H9 (cell line): ENCODE measurements at regions not wholly inside any gene's neighbourhood (a gene's known extent, or its start where the extent isn't known, plus 50 kb on each side); places are given as distances from the start of the nearest gene placed in this dataset.

Experiments
- DNase-seq: peaks from one replicate; pipeline ENCODE4 v3.0.0-alpha.2; 2017
- H2AFZ ChIP-seq: one replicate; pipeline ENCODE4 v1.6.1; 2013; ENCODE audit warnings: mild to moderate bottlenecking, low read length, control low read depth, moderate library complexity
- H2AK5ac ChIP-seq: 2 replicates; pipeline ENCODE4 v1.6.1; 2013; ENCODE audit warnings: low read length, control low read depth, mixed read lengths; ENCODE audit not compliant: insufficient read length
- H2BK120ac ChIP-seq: one replicate; pipeline ENCODE4 v1.6.1; 2013; ENCODE audit warnings: low read depth, mild to moderate bottlenecking, low read length, control low read depth, inconsistent platforms; ENCODE audit not compliant: poor library complexity, severe bottlenecking
- H2BK12ac ChIP-seq: 2 replicates; pipeline ENCODE4 v1.6.1; 2013; ENCODE audit warnings: low read length, control low read depth, mixed read lengths, low read depth; ENCODE audit not compliant: insufficient read length
- H2BK15ac ChIP-seq: 2 replicates; pipeline ENCODE4 v1.6.1; 2013; ENCODE audit warnings: low read depth, low read length, control low read depth
- H2BK20ac ChIP-seq: one replicate; pipeline ENCODE4 v1.6.1; 2013; ENCODE audit warnings: low read depth, mild to moderate bottlenecking, low read length, control low read depth, inconsistent platforms; ENCODE audit not compliant: poor library complexity, severe bottlenecking
- H2BK5ac ChIP-seq: 2 replicates; pipeline ENCODE4 v1.6.1; 2013; ENCODE audit warnings: low read length, control low read depth, mixed read lengths; ENCODE audit not compliant: insufficient read length
- H3K14ac ChIP-seq: 2 replicates; pipeline ENCODE4 v1.6.1; 2013; ENCODE audit warnings: low read length, control low read depth; ENCODE audit not compliant: insufficient read depth
- H3K18ac ChIP-seq: 2 replicates; pipeline ENCODE4 v1.6.1; 2013; ENCODE audit warnings: low read depth, mild to moderate bottlenecking, mixed read lengths, low read length, control low read depth; ENCODE audit not compliant: insufficient read length
- H3K23ac ChIP-seq: 2 replicates; pipeline ENCODE4 v1.6.1; 2013; ENCODE audit warnings: low read length, control low read depth, mixed read lengths, low read depth; ENCODE audit not compliant: insufficient read length
- H3K23me2 ChIP-seq: 2 replicates; pipeline ENCODE4 v1.6.1; 2013; ENCODE audit warnings: low read depth, mild to moderate bottlenecking, mixed read lengths, low read length, control low read depth; ENCODE audit not compliant: insufficient read length, poor library complexity, severe bottlenecking
- H3K27ac ChIP-seq: 2 replicates; pipeline ENCODE4 v1.5.1; 2013; ENCODE audit warnings: low read length, control low read depth, mixed read lengths, low read depth; ENCODE audit not compliant: insufficient read length
- H3K27me3 ChIP-seq: 2 replicates; pipeline ENCODE4 v1.6.1; 2013; ENCODE audit warnings: low read length, control low read depth, inconsistent platforms; ENCODE audit not compliant: insufficient read depth
- H3K4ac ChIP-seq: 2 replicates; pipeline ENCODE4 v1.6.1; 2013; ENCODE audit warnings: low read depth, mild to moderate bottlenecking, control low read depth, inconsistent platforms, low read length, moderate library complexity
- H3K4me1 ChIP-seq: 2 replicates; pipeline ENCODE4 v1.6.1; 2013; ENCODE audit warnings: low read length, control low read depth, inconsistent platforms; ENCODE audit not compliant: insufficient read depth
- H3K4me2 ChIP-seq: 2 replicates; pipeline ENCODE4 v1.6.1; 2013; ENCODE audit warnings: low read length, control low read depth, mixed read lengths; ENCODE audit not compliant: insufficient read length, insufficient read depth
- H3K56ac ChIP-seq: 2 replicates; pipeline ENCODE4 v1.6.1; 2013; ENCODE audit warnings: low read depth, mild to moderate bottlenecking, mixed read lengths, low read length, control low read depth; ENCODE audit not compliant: insufficient read length
- H3K79me1 ChIP-seq: 2 replicates; pipeline ENCODE4 v1.6.1; 2013; ENCODE audit warnings: low read depth, mild to moderate bottlenecking, moderate library complexity, low read length, control low read depth, inconsistent platforms; ENCODE audit not compliant: insufficient read depth, poor library complexity, severe bottlenecking
- H3K79me2 ChIP-seq: 2 replicates; pipeline ENCODE4 v1.6.1; 2013; ENCODE audit warnings: low read length, control low read depth, inconsistent platforms; ENCODE audit not compliant: insufficient read depth
- H3K9ac ChIP-seq: 2 replicates; pipeline ENCODE4 v1.6.1; 2013; ENCODE audit warnings: low read length, control low read depth, mixed read lengths; ENCODE audit not compliant: insufficient read length; ENCODE audit errors: extremely low read depth
- H3K9me3 ChIP-seq: one replicate; pipeline ENCODE4 v1.6.1; 2013; ENCODE audit warnings: low read depth, low read length, inconsistent platforms; ENCODE audit not compliant: control insufficient read depth
- H3T11ph ChIP-seq: one replicate; pipeline ENCODE4 v1.6.1; 2013; ENCODE audit warnings: mild to moderate bottlenecking, low read length, control low read depth, inconsistent platforms
- H4K20me1 ChIP-seq: one replicate; pipeline ENCODE4 v1.6.1; 2013; ENCODE audit not compliant: control insufficient read depth, insufficient read length, insufficient read depth
- H4K5ac ChIP-seq: 2 replicates; pipeline ENCODE4 v1.6.1; 2013; ENCODE audit warnings: low read depth, mild to moderate bottlenecking, mixed read lengths, low read length, control low read depth; ENCODE audit not compliant: insufficient read length
- H4K8ac ChIP-seq: replicated peaks from 2 replicates; pipeline ENCODE4 v1.6.1; 2013; ENCODE audit warnings: low read length, control low read depth, mixed read lengths, low read depth; ENCODE audit not compliant: insufficient read length
- H4K91ac ChIP-seq: 2 replicates; pipeline ENCODE4 v1.6.1; 2013; ENCODE audit warnings: low read depth, mild to moderate bottlenecking, moderate library complexity, mixed read lengths, low read length, control low read depth; ENCODE audit not compliant: insufficient read length
- H3K27ac Mint-ChIP-seq, 3 experiments: 2 replicates in 2 of 3; 3 replicates in 1 of 3; pipeline ENCODE4 v1.8.0; 2020 to 2021; ENCODE audit warnings: mixed read lengths in 3 of 3, mild to moderate bottlenecking in 1 of 3, moderate library complexity in 1 of 3
- H3K27me3 Mint-ChIP-seq: 2 replicates; pipeline ENCODE4 v1.8.0; 2021; ENCODE audit warnings: low read depth, mild to moderate bottlenecking, moderate library complexity, mixed read lengths
- H3K36me3 Mint-ChIP-seq, 3 experiments: 2 replicates in 2 of 3; 3 replicates in 1 of 3; pipeline ENCODE4 v1.8.0; 2020 to 2021; ENCODE audit warnings: low read depth in 3 of 3, mixed read lengths in 3 of 3; ENCODE audit not compliant: insufficient read depth in 1 of 3
- H3K4me1 Mint-ChIP-seq, 2 experiments: 2 replicates each; pipeline ENCODE4 v1.8.0; 2020; ENCODE audit warnings: mixed read lengths in 2 of 2
- H3K4me3 Mint-ChIP-seq, 2 experiments: 2 replicates in 1 of 2; 3 replicates in 1 of 2; pipeline ENCODE4 v1.8.0; 2020 to 2021; ENCODE audit warnings: mild to moderate bottlenecking in 2 of 2, mixed read lengths in 2 of 2, moderate library complexity in 1 of 2
- H3K9me3 Mint-ChIP-seq, 2 experiments: 2 replicates in 1 of 2; 3 replicates in 1 of 2; pipeline ENCODE4 v1.8.0; 2020; ENCODE audit warnings: mild to moderate bottlenecking in 2 of 2, mixed read lengths in 2 of 2, moderate library complexity in 1 of 2
- CTCF ChIP-seq: fragments of 200-600 bp; sonication (generic); conservative IDR thresholded peaks from 3 replicates; pipeline ENCODE4 v1.8.0; 2021; ENCODE audit warnings: antibody characterized with exemption, mild to moderate bottlenecking
- WGBS: extraction: QIAGEN DNeasy Blood & Tissue Kit; methylation state at CpG from one replicate; pipeline ENCODE4 v1.1.7; 2013; ENCODE audit warnings: missing lambda C conversion rate, low lambda C conversion rate, mixed read lengths; ENCODE audit not compliant: insufficient read length; ENCODE audit errors: extremely low coverage; 5-methylcytosine and 5-hydroxymethylcytosine counted together

- no peaks in the 10 kb centered on the region; a peak in 1 of 7 replicates for H3K36me3 Mint-ChIP-seq
- Histone ChIP-seq H3K9ac (no peak overlapping the region), H3K4me2 (no peak overlapping the region), H4K8ac (no peak overlapping the region), H3K4me1 (no peaks in the 10 kb centered on the region; the same call in 1 of the 2 replicates), H4K5ac (no peak overlapping the region), H3K27ac (no peak overlapping the region), H3K23me2 (no peaks in the 10 kb centered on the region), H2BK5ac (no peak overlapping the region), H2AK5ac (no peak overlapping the region), H3T11ph (no peak overlapping the region), H3K9me3 (no peaks in the 10 kb centered on the region), H3K4ac (no peak overlapping the region), H3K18ac (no peak overlapping the region), H3K79me1 (no peaks in the 10 kb centered on the region), H3K56ac (no peak overlapping the region), H4K91ac (no peak overlapping the region), H2AFZ (no peak overlapping the region), H3K79me2 (no peaks in the 10 kb centered on the region), H3K14ac (no peak overlapping the region), H2BK12ac (no peak overlapping the region), H2BK120ac (no peak overlapping the region), H2BK15ac (no peak overlapping the region), H3K23ac (no peak overlapping the region), H4K20me1 (no peaks in the 10 kb centered on the region), H3K27me3 (no peaks in the 10 kb centered on the region), H2BK20ac (no peak overlapping the region)
- peaks cover 23 to 27% of the 10 kb centered on the region in 2 experiments for H3K4me1 Mint-ChIP-seq
- TF ChIP-seq CTCF: no peak
- DNase-seq: no peak
- no peak overlapping the region for H3K27ac Mint-ChIP-seq
- H3K27me3 Mint-ChIP-seq: no peaks in the 10 kb centered on the region
- no CpG with 5 or more reads among the region's 7 CpGs for WGBS
- no peaks in the 10 kb centered on the region for H3K9me3 Mint-ChIP-seq
- H3K4me3 Mint-ChIP-seq: no peak overlapping the region
Measured at GRCh38 chr12:92650228-92650822, 52.5 kb upstream of the PLEKHG7 start.
